ENCODE measurements at regions not wholly inside any gene's neighbourhood (a gene's known extent, or its start where the extent isn't known, plus 50 kb on each side); places are given as distances from the start of the nearest gene placed in this dataset.

- TF ChIP-seq THAP11 (CRISPR knock-in tag; IDR thresholded peaks at IDR 0.05): no peak
- TF ChIP-seq ZNF282 (IDR thresholded peaks at IDR 0.05; ENCODE audit: partially characterized antibody): no peak
- no peak for TF ChIP-seq JUND (CRISPR knock-in tag; IDR thresholded peaks at IDR 0.05)
- TF ChIP-seq ZNF124 (CRISPR knock-in tag; IDR thresholded peaks at IDR 0.05): no peak
- TF ChIP-seq ZNF883 (CRISPR knock-in tag; IDR thresholded peaks at IDR 0.05; ENCODE audit: not compliant biosample characterization): no peak
- TF ChIP-seq RBM22 (optimal IDR thresholded peaks at IDR 0.05; ENCODE audit: low read length): no peak
Observed at GRCh38 chr4:18081708-18082107, 60.2 kb upstream of the LCORL start (continued).

- H3K36me3 ChIP-seq (replicated peaks in 1 of 2; ENCODE audit: control insufficient read depth in 1 of 2, insufficient read depth in 2 of 2, low read length in 2 of 2): no peaks in the 10 kb centered on the region
- H3K4me1 ChIP-seq (ENCODE audit: insufficient read depth, low read length): no peaks in the 10 kb centered on the region
- CTCF ChIA-PET (ENCODE audit: low intra/inter-chr PET ratio, low total read pairs): no interaction called here
- no peak overlapping the region for H2AFZ ChIP-seq (ENCODE audit: low read length)
- H3K27me3 ChIP-seq (ENCODE audit: control insufficient read depth in 1 of 2, insufficient read depth in 2 of 2, low read length in 2 of 2): no peaks in the 10 kb centered on the region
- no peaks in the 10 kb centered on the region; the same call in 1 of the 2 replicates for H3K9me3 ChIP-seq (ENCODE audit: low read length)
- no peak overlapping the region for H3K4me3 ChIP-seq (replicated peaks in 1 of 3; ENCODE audit: insufficient read depth in 1 of 3, low read depth in 2 of 3, low read length in 3 of 3)
- no peaks in the 10 kb centered on the region for H3K79me2 ChIP-seq (ENCODE audit: insufficient read depth, low read length)
- no peak overlapping the region for H3K9ac ChIP-seq (ENCODE audit: insufficient read depth, low read depth, low read length)
- intact Hi-C loops (cut with micrococcal nuclease; ENCODE audit: unreplicated experiment) (no loop called here), in situ Hi-C loops (cut with HindIII; ENCODE audit: extremely low pct_ligation_motif_present, low pct_unique_long_range_greater_than_20kb) (no loop called here)
- FAIRE-seq (no peak), DNase-seq (ENCODE audit: low spot score) (no peak), ATAC-seq (no peak)
- no peaks in the 10 kb centered on the region for H4K20me1 ChIP-seq (ENCODE audit: insufficient read depth, low read length)
- WGBS (ENCODE audit: low lambda C conversion rate): 38% methylated on average over 5 of the region's 5 CpGs
- H3K4me2 ChIP-seq (ENCODE audit: low read depth, low read length): no peak overlapping the region
- no peak overlapping the region for H3K27ac ChIP-seq (ENCODE audit: extremely low read length, insufficient read depth, low read length)
- BruUV-seq (replicated peaks): no TSS peak
- POLR2A ChIA-PET: no interaction called here
- TF ChIP-seq ZNF720 (CRISPR knock-in tag; IDR thresholded peaks at IDR 0.05) (no peak), ZNF513 (CRISPR knock-in tag; conservative IDR thresholded peaks at IDR 0.05) (no peak), FOXK1 (CRISPR knock-in tag; IDR thresholded peaks at IDR 0.05; ENCODE audit: borderline replicate concordance, low read depth) (no peak), ZBTB40 (IDR thresholded peaks at IDR 0.05) (no peak), ZBTB40 (CRISPR knock-in tag; IDR thresholded peaks at IDR 0.05) (no peak), ZNF781 (CRISPR knock-in tag; IDR thresholded peaks at IDR 0.05; ENCODE audit: borderline replicate concordance, not compliant biosample characterization) (no peak), NFIC (IDR thresholded peaks at IDR 0.05; ENCODE audit: low read length) (no peak), HIVEP1 (CRISPR knock-in tag; IDR thresholded peaks at IDR 0.05) (no peak), RARA (CRISPR knock-in tag; IDR thresholded peaks at IDR 0.05) (no peak), ZNF629 (CRISPR knock-in tag; conservative IDR thresholded peaks at IDR 0.05) (no peak)
Observed at GRCh38 chr4:18077808-18078207, 56.3 kb upstream of the LCORL start.

Data from HepG2 (cell line).